ENCODE measurements at regions not wholly inside any gene's neighbourhood (a gene's known extent, or its start where the extent isn't known, plus 50 kb on each side); places are given as distances from the start of the nearest gene placed in this dataset.

GRCh38 chr11:42975180-42975529, 336.6 kb upstream of the API5 start:
- H3K4me3 ChIP-seq (ENCODE audit: low read depth in 1 of 2, low read length in 2 of 2) = no peak overlapping the region
- no peak overlapping the region for H3K9ac ChIP-seq (ENCODE audit: low read depth, low read length)
- no peaks in the 10 kb centered on the region for H3K9me3 ChIP-seq (ENCODE audit: insufficient read depth, low read length, severe bottlenecking)
- H3K27ac ChIP-seq (ENCODE audit: low read length) = no peak overlapping the region
- H4K20me1 ChIP-seq (ENCODE audit: insufficient read depth, low read length) = no peaks in the 10 kb centered on the region
- no peak for DNase-seq
- no peaks in the 10 kb centered on the region for H3K79me2 ChIP-seq (ENCODE audit: insufficient read depth, low read length)
- no peak overlapping the region for H3K4me2 ChIP-seq (ENCODE audit: insufficient read depth, low read length)
- no peaks in the 10 kb centered on the region for H3K4me1 ChIP-seq (ENCODE audit: insufficient read depth, low read length)
- H3K27me3 ChIP-seq (ENCODE audit: insufficient read depth, low read length, poor library complexity) = no peaks in the 10 kb centered on the region
- no peak for TF ChIP-seq EZH2 (IDR thresholded peaks at IDR 0.05; ENCODE audit: borderline replicate concordance, low read depth, low read length, severe bottlenecking)
- no peak for TF ChIP-seq CTCF (IDR thresholded peaks at IDR 0.05; ENCODE audit: borderline replicate concordance, extremely low read depth, low read length, poor library complexity, severe bottlenecking)
- no peaks in the 10 kb centered on the region for H3K36me3 ChIP-seq (ENCODE audit: insufficient read depth, low read length)
- ATAC-seq (ENCODE audit: insufficient read depth, low read depth) = no peak
- H2AFZ ChIP-seq (ENCODE audit: low read depth, low read length) = no peak overlapping the region

- no peak for TF ChIP-seq CTCF (IDR thresholded peaks at IDR 0.05; ENCODE audit: borderline replicate concordance, extremely low read depth, low read length, poor library complexity, severe bottlenecking)
- no peak for TF ChIP-seq EZH2 (IDR thresholded peaks at IDR 0.05; ENCODE audit: borderline replicate concordance, low read depth, low read length, severe bottlenecking)
- no peak overlapping the region for H3K4me3 ChIP-seq (ENCODE audit: low read depth in 1 of 2, low read length in 2 of 2)
- H3K4me1 ChIP-seq (ENCODE audit: insufficient read depth, low read length) = no peaks in the 10 kb centered on the region
- H3K79me2 ChIP-seq (ENCODE audit: insufficient read depth, low read length) = no peaks in the 10 kb centered on the region
- H3K9ac ChIP-seq (ENCODE audit: low read depth, low read length) = no peak overlapping the region
- H3K9me3 ChIP-seq (ENCODE audit: insufficient read depth, low read length, severe bottlenecking) = no peaks in the 10 kb centered on the region
- H3K4me2 ChIP-seq (ENCODE audit: insufficient read depth, low read length) = no peak overlapping the region
- H2AFZ ChIP-seq (ENCODE audit: low read depth, low read length) = no peak overlapping the region
- no peaks in the 10 kb centered on the region for H3K36me3 ChIP-seq (ENCODE audit: insufficient read depth, low read length)
- H3K27ac ChIP-seq (ENCODE audit: low read length) = no peak overlapping the region
- DNase-seq (no peak), ATAC-seq (ENCODE audit: insufficient read depth, low read depth) (no peak)
- no peaks in the 10 kb centered on the region for H3K27me3 ChIP-seq (ENCODE audit: insufficient read depth, low read length, poor library complexity)
- H4K20me1 ChIP-seq (ENCODE audit: insufficient read depth, low read length) = no peaks in the 10 kb centered on the region
These were observed 335.1 kb upstream of the API5 start for GRCh38 chr11:42976636-42977217.

- no peaks in the 10 kb centered on the region for H3K36me3 ChIP-seq (ENCODE audit: insufficient read depth, low read length)
- no peaks in the 10 kb centered on the region for H3K9me3 ChIP-seq (ENCODE audit: insufficient read depth, low read length, severe bottlenecking)
- H3K4me3 ChIP-seq (ENCODE audit: low read depth in 1 of 2, low read length in 2 of 2) = no peak overlapping the region
- no peak overlapping the region for H3K4me2 ChIP-seq (ENCODE audit: insufficient read depth, low read length)
- H4K20me1 ChIP-seq (ENCODE audit: insufficient read depth, low read length) = no peaks in the 10 kb centered on the region
- no peak overlapping the region for H3K27ac ChIP-seq (ENCODE audit: low read length)
- ATAC-seq (ENCODE audit: insufficient read depth, low read depth) (no peak), DNase-seq (no peak)
- TF ChIP-seq CTCF (IDR thresholded peaks at IDR 0.05; ENCODE audit: borderline replicate concordance, extremely low read depth, low read length, poor library complexity, severe bottlenecking) (no peak), EZH2 (IDR thresholded peaks at IDR 0.05; ENCODE audit: borderline replicate concordance, low read depth, low read length, severe bottlenecking) (no peak)
- H3K79me2 ChIP-seq (ENCODE audit: insufficient read depth, low read length) = no peaks in the 10 kb centered on the region
- no peak overlapping the region for H2AFZ ChIP-seq (ENCODE audit: low read depth, low read length)
- no peaks in the 10 kb centered on the region for H3K27me3 ChIP-seq (ENCODE audit: insufficient read depth, low read length, poor library complexity)
- no peak overlapping the region for H3K9ac ChIP-seq (ENCODE audit: low read depth, low read length)
- H3K4me1 ChIP-seq (ENCODE audit: insufficient read depth, low read length) = no peaks in the 10 kb centered on the region
These were observed 319.2 kb upstream of the API5 start for GRCh38 chr11:42992594-42992993.

Measured in DND-41 (cell line).